HL-60 (cell line): ENCODE measurements at regions not wholly inside any gene's neighbourhood (a gene's known extent, or its start where the extent isn't known, plus 50 kb on each side); places are given as distances from the start of the nearest gene placed in this dataset.
A peak's percentile ranks its signal among the peaks of the same experiment; 100 is the strongest.

Source experiments
- DNase-seq, 2 experiments: peaks; one replicate each; pipeline ENCODE4 v3.0.0-alpha.2; 2010 to 2020; ENCODE audit warnings: low read depth in 1 of 2, low spot score in 1 of 2
- H3K27ac ChIP-seq: fragments of 250-450 bp; sonication (Bioruptor Pico); replicated peaks from 2 replicates; pipeline ENCODE4 v1.5.1; 2020; ENCODE audit warnings: mild to moderate bottlenecking, moderate library complexity
- H3K27me3 ChIP-seq: fragments of 250-450 bp; sonication (Bioruptor Pico); 2 replicates; pipeline ENCODE4 v1.5.1; 2021; ENCODE audit warnings: mild to moderate bottlenecking, moderate library complexity; ENCODE audit not compliant: insufficient read depth, poor library complexity, severe bottlenecking
- H3K4me3 ChIP-seq: replicated peaks from 2 replicates; pipeline ENCODE4 v1.5.1; 2011; ENCODE audit warnings: mild to moderate bottlenecking, control low read depth, low read length; ENCODE audit not compliant: insufficient read depth
- CTCF ChIP-seq: IDR thresholded peaks from one replicate; pipeline ENCODE4 v1.5.1; 2011; ENCODE audit warnings: low read length, control low read depth, inconsistent platforms; ENCODE audit not compliant: insufficient read depth
- GABPA ChIP-seq: IDR thresholded peaks from 2 replicates; pipeline ENCODE4 v1.6.1; 2012; ENCODE audit warnings: low read depth
- POLR2AphosphoS5 ChIP-seq: IDR thresholded peaks from 2 replicates; pipeline ENCODE4 v1.6.1; 2012; ENCODE audit warnings: low read depth
- REST ChIP-seq: IDR thresholded peaks from 2 replicates; pipeline ENCODE4 v1.6.1; 2012; ENCODE audit warnings: low read depth; ENCODE audit not compliant: insufficient replicate concordance
- SPI1 ChIP-seq: IDR thresholded peaks from 2 replicates; pipeline ENCODE4 v1.6.1; 2012; ENCODE audit warnings: low read depth, mild to moderate bottlenecking, borderline replicate concordance

- TF ChIP-seq REST = no peak
- no peak for TF ChIP-seq POLR2AphosphoS5
- no peak for TF ChIP-seq GABPA
- no peak for TF ChIP-seq CTCF
- TF ChIP-seq SPI1 = no peak
- H3K27me3 ChIP-seq = no peaks in the 10 kb centered on the region
- DNase-seq = peak in 1 of 2 experiments; percentile 24
These were observed 283.4 kb upstream of the ATP2B1 start for GRCh38 chr12:89991807-89992590.

GRCh38 chr12:89988188-89988915, 279.7 kb upstream of the ATP2B1 start:
- Histone ChIP-seq H3K27ac (no peak overlapping the region), H3K27me3 (no peaks in the 10 kb centered on the region), H3K4me3 (no peak overlapping the region)
- DNase-seq = no peak
- TF ChIP-seq GABPA (no peak), CTCF (no peak), REST (no peak)

More at GRCh38 chr12:89991807-89992590, 283.4 kb upstream of the ATP2B1 start:
- Histone ChIP-seq H3K4me3 (no peak overlapping the region), H3K27ac (no peak overlapping the region)

GRCh38 chr12:89985935-89986334, 277.3 kb upstream of the ATP2B1 start:
- no peak for TF ChIP-seq CTCF
- no peak for TF ChIP-seq SPI1
- TF ChIP-seq GABPA = no peak
- TF ChIP-seq POLR2AphosphoS5 = no peak
- Histone ChIP-seq H3K27ac (no peak overlapping the region), H3K4me3 (no peak overlapping the region), H3K27me3 (no peaks in the 10 kb centered on the region)
- no peak for DNase-seq
